ENCODE measurements at regions not wholly inside any gene's neighbourhood (a gene's known extent, or its start where the extent isn't known, plus 50 kb on each side); places are given as distances from the start of the nearest gene placed in this dataset.

DNA sequence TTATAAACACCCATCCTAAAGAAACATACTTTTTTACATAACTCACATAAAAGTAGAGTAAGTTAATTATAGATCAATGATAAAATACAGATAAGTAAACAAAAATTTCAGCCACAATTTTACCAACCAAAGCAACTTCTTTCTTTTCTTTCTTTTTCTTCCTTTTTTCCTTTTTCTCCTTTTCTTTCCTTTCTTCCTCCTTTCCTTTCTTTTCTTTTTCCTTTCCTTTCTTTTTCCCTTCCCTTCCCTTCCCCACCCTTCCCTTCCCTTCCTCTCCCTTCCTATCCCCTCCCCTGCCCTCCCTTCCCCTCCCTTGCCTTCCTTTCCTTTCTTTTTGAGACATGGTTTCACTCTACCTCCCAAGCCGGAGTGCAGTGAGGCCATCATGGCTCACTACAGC, 56.5 kb upstream of the C1orf53 start:
- ChIA-PET CTCF (ENCODE audit: partially characterized antibody) (interaction anchor here (0.6 kb wide), 1 partner anchor 126 kb away, joined by 3 read pairs; no protein-coding TSS in a partner anchor), POLR2A (ENCODE audit: partially characterized antibody) (no interaction called here)
- Histone ChIP-seq H2BK15ac (ENCODE audit: low read length) (no peak overlapping the region), H4K20me1 (replicated peaks in 1 of 2; ENCODE audit: control insufficient read depth in 1 of 2, insufficient read depth in 2 of 2, low read length in 2 of 2) (no peaks in the 10 kb centered on the region), H3K79me2 (ENCODE audit: control insufficient read depth in 1 of 2, insufficient read depth in 2 of 2, low read length in 2 of 2) (no peaks in the 10 kb centered on the region), H3K23ac (ENCODE audit: insufficient read length) (no peak overlapping the region), H3K36me3 (ENCODE audit: control insufficient read depth in 2 of 4, insufficient read depth in 4 of 4, low read length in 3 of 4) (no peaks in the 10 kb centered on the region), H3K56ac (replicated peaks; ENCODE audit: insufficient read length, low read depth, low read length) (no peak overlapping the region), H3K4me2 (ENCODE audit: insufficient read depth in 1 of 2, low read depth in 2 of 2, low read length in 2 of 2) (no peak overlapping the region), H2BK12ac (ENCODE audit: low read depth, low read length) (no peak overlapping the region), H4K8ac (ENCODE audit: extremely low read depth, insufficient read depth, low read length) (no peak overlapping the region), H4K91ac (replicated peaks; ENCODE audit: insufficient read length, low read length) (no peak overlapping the region), H4K5ac (ENCODE audit: insufficient read length, low read depth, low read length) (no peak overlapping the region), H3K79me1 (ENCODE audit: low read depth, low read length) (no peaks in the 10 kb centered on the region), H3K27ac (ENCODE audit: low read depth, low read length) (no peak overlapping the region), H3K9me3 (ENCODE audit: insufficient read depth in 2 of 2, low read depth in 1 of 2, low read length in 1 of 2) (no peaks in the 10 kb centered on the region), H2AFZ (ENCODE audit: low read length) (no peak overlapping the region), H2AK5ac (ENCODE audit: low read depth, low read length) (0 out of 2 replicates have a peak overlapping the region, but pooled peaks have one; percentile 26), H2BK20ac (ENCODE audit: low read length) (no peak overlapping the region), H2BK120ac (replicated peaks; ENCODE audit: low read depth, low read length) (no peak overlapping the region), H3K4me1 (replicated peaks in 1 of 4; ENCODE audit: control insufficient read depth in 3 of 4, insufficient read depth in 4 of 4, low read length in 3 of 4) (peaks cover 0 to 4% (median 0%) of the 10 kb centered on the region in 4 experiments; a peak in 2 of 7 replicates), H3K14ac (ENCODE audit: insufficient read length) (no peak overlapping the region), H3K27me3 (replicated peaks in 1 of 4; ENCODE audit: control insufficient read depth in 3 of 4, extremely low read depth in 1 of 4, insufficient read depth in 3 of 4, low read length in 3 of 4) (no peaks in the 10 kb centered on the region), H3K23me2 (ENCODE audit: low read depth, low read length) (no peaks in the 10 kb centered on the region), H3K4ac (replicated peaks; ENCODE audit: insufficient read length, low read depth, low read length) (no peak overlapping the region), H3K18ac (ENCODE audit: extremely low read depth, low read length) (no peak overlapping the region), H3K9ac (replicated peaks in 1 of 4; ENCODE audit: extremely low read depth in 1 of 4, low read depth in 3 of 4, low read length in 3 of 4) (no peak overlapping the region), H2BK5ac (ENCODE audit: low read depth, low read length) (no peak overlapping the region), H3K4me3 (ENCODE audit: extremely low read depth in 1 of 4, insufficient read depth in 2 of 4, low read depth in 3 of 4, low read length in 4 of 4) (no peak overlapping the region)
- WGBS, 2 experiments (ENCODE audit: extremely low coverage in 1 of 2, insufficient coverage in 1 of 2, insufficient read length in 1 of 2, insufficient replicate concordance in 2 of 2, low coverage in 1 of 2, low lambda C conversion rate in 2 of 2, missing lambda C conversion rate in 1 of 2): 88% methylated on average over 1 of the region's 1 CpG; no CpG with 5 or more reads in 1 of the 2 experiments
- FAIRE-seq: no peak
- DNase-seq (ENCODE audit: low read depth in 1 of 2, low spot score in 2 of 2): no peak
- TF ChIP-seq KDM4A (IDR thresholded peaks at IDR 0.05; ENCODE audit: low read depth, low read length, severe bottlenecking): no peak
- TF ChIP-seq JUND (IDR thresholded peaks at IDR 0.05; ENCODE audit: low read length): no peak
- no peak for TF ChIP-seq KDM5A (IDR thresholded peaks at IDR 0.05; ENCODE audit: low read length)
- TF ChIP-seq POLR2A (IDR thresholded peaks at IDR 0.05; ENCODE audit: control extremely low read depth in 1 of 2, low read depth in 2 of 2, low read length in 2 of 2): no peak
- no peak for TF ChIP-seq BRCA1 (IDR thresholded peaks at IDR 0.05; ENCODE audit: low read depth, low read length)
- no peak for TF ChIP-seq SP2 (IDR thresholded peaks at IDR 0.05; ENCODE audit: low read length)
- TF ChIP-seq RBBP5 (IDR thresholded peaks at IDR 0.05; ENCODE audit: borderline replicate concordance, low read depth, low read length): no peak
- no peak for TF ChIP-seq TAF7 (optimal IDR thresholded peaks at IDR 0.05; ENCODE audit: borderline replicate concordance, low read depth, low read length)
- TF ChIP-seq TAF1 (IDR thresholded peaks at IDR 0.05; ENCODE audit: low read depth, low read length): no peak
- no peak for TF ChIP-seq BCL11A (IDR thresholded peaks at IDR 0.05; ENCODE audit: low read depth in 2 of 2, low read length in 2 of 2)
- no peak for TF ChIP-seq EGR1 (IDR thresholded peaks at IDR 0.05; ENCODE audit: borderline replicate concordance, low read depth, low read length)
- TF ChIP-seq, protein P1, sequence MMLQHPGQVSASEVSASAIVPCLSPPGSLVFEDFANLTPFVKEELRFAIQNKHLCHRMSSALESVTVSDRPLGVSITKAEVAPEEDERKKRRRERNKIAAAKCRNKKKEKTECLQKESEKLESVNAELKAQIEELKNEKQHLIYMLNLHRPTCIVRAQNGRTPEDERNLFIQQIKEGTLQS (IDR thresholded peaks at IDR 0.05; ENCODE audit: insufficient read depth, low read depth, low read length): no peak
- no peak for TF ChIP-seq NANOG (IDR thresholded peaks at IDR 0.05; ENCODE audit: insufficient read depth, low read depth, low read length, poor library complexity, severe bottlenecking)
- no peak for TF ChIP-seq POU5F1 (IDR thresholded peaks at IDR 0.05; ENCODE audit: low read depth, low read length)

Measured in H1 (cell line).